ENCODE measurements at regions not wholly inside any gene's neighbourhood (a gene's known extent, or its start where the extent isn't known, plus 50 kb on each side); places are given as distances from the start of the nearest gene placed in this dataset.

- TF ChIP-seq MYC (IDR thresholded peaks at IDR 0.05; ENCODE audit: low read depth, low read length) (no peak), POLR2A (IDR thresholded peaks at IDR 0.05; ENCODE audit: low read depth, low read length) (no peak), FOS (IDR thresholded peaks at IDR 0.05; ENCODE audit: borderline replicate concordance, insufficient read depth, low read length) (no peak), POLR2AphosphoS5 (IDR thresholded peaks at IDR 0.05; ENCODE audit: insufficient read depth, low read depth, low read length) (no peak), EZH2 (IDR thresholded peaks at IDR 0.05; ENCODE audit: borderline replicate concordance, low read depth, low read length, severe bottlenecking) (no peak), JUN (IDR thresholded peaks at IDR 0.05; ENCODE audit: borderline replicate concordance, insufficient read depth, insufficient read length, low read depth) (no peak), GATA2 (IDR thresholded peaks at IDR 0.05; ENCODE audit: insufficient read depth, insufficient read length, low read depth, low read length) (no peak), MAX (IDR thresholded peaks at IDR 0.05; ENCODE audit: insufficient read depth, insufficient read length) (no peak), CTCF (IDR thresholded peaks at IDR 0.05; ENCODE audit: extremely low read depth in 1 of 2, insufficient read depth in 1 of 2, low read depth in 1 of 2, low read length in 2 of 2) (no peak)
- no TSS peak for BruUV-seq (replicated peaks)
- Histone ChIP-seq H3K27me3 (ENCODE audit: control insufficient read depth in 2 of 2, insufficient read depth in 2 of 2, low read length in 2 of 2) (no peaks in the 10 kb centered on the region), H3K9me1 (replicated peaks; ENCODE audit: control insufficient read depth, extremely low read depth, insufficient read depth, low read length) (no peaks in the 10 kb centered on the region), H3K4me2 (ENCODE audit: insufficient read depth, low read length) (no peak overlapping the region), H2AFZ (ENCODE audit: low read depth, low read length) (no peak overlapping the region), H3K9ac (replicated peaks; ENCODE audit: extremely low read depth, insufficient read depth, low read length) (no peak overlapping the region), H3K4me3 (replicated peaks in 1 of 3; ENCODE audit: insufficient read depth in 1 of 3, low read depth in 1 of 3, low read length in 3 of 3) (no peak overlapping the region), H3K36me3 (ENCODE audit: control insufficient read depth in 2 of 2, extremely low read depth in 1 of 2, insufficient read depth in 2 of 2, low read length in 2 of 2) (no peaks in the 10 kb centered on the region), H3K27ac (ENCODE audit: insufficient read depth, low read depth, low read length) (no peak overlapping the region), H4K20me1 (replicated peaks; ENCODE audit: control insufficient read depth, extremely low read depth, insufficient read depth, low read length) (no peaks in the 10 kb centered on the region), H3K9me3 (replicated peaks; ENCODE audit: control insufficient read depth, insufficient read depth, low read length) (no peaks in the 10 kb centered on the region), H3K79me2 (ENCODE audit: control insufficient read depth, insufficient read depth, low read length) (no peaks in the 10 kb centered on the region), H3K4me1 (ENCODE audit: control insufficient read depth, extremely low read depth, insufficient read depth, low read length) (peaks cover 5% of the 10 kb centered on the region)
- no peak for FAIRE-seq
- dilution Hi-C loops (cut with MboI; ENCODE audit: extremely low pct_ligation_motif_present, low sequenced_read_pairs), result no loop called here
- no peak for DNase-seq (ENCODE audit: low read depth, low spot score)
- intact Hi-C loops (cut with micrococcal nuclease), result loop anchor here (5.0 kb wide), 4 partner anchors 246 to 776 kb away; partner anchors contain the start of gene LHX9
- POLR2A ChIA-PET, result no interaction called here
- CTCF ChIA-PET, result interaction anchor here (0.7 to 4.9 kb wide), 11 partner anchors 21 to 948 kb away, joined by 3 to 34 read pairs (median 4); no protein-coding TSS in a partner anchor
Measured at GRCh38 chr1:198467907-198468306, 72.6 kb downstream of the ATP6V1G3 start.
